T-cell (primary cell): ENCODE measurements at regions not wholly inside any gene's neighbourhood (a gene's known extent, or its start where the extent isn't known, plus 50 kb on each side); places are given as distances from the start of the nearest gene placed in this dataset.
A peak's percentile ranks its signal among the peaks of the same experiment; 100 is the strongest.

Source experiments
- ATAC-seq, 4 experiments: fragments of 200-7000 bp in 3 of 4; fragments of 150-1000 bp in 1 of 4; cut with Tn5 transposase; replicated peaks in 1 of 4; 1 replicate in 3 of 4; 2 replicates in 1 of 4; pipeline ENCODE4 v1.10.0; 2021; ENCODE audit warnings: moderate library complexity in 3 of 4, mild to moderate bottlenecking in 2 of 4, moderate number of reproducible peaks in 1 of 4
- CTCF ChIA-PET, 2 donors: fragments of 300-600 bp; sonication (Branson Sonifier 250); formaldehyde crosslinking; loops; one replicate each; lab custom pipeline; 2022; ENCODE audit warnings: antibody characterized with exemption in 2 of 2; lab: Charles Lee
- POLR2A ChIA-PET, 2 donors: fragments of 300-600 bp; sonication (Branson Sonifier 250); formaldehyde crosslinking; loops; one replicate each; lab custom pipeline; 2022; ENCODE audit warnings: antibody characterized with exemption in 2 of 2; lab: Charles Lee
- DNase-seq, 35 experiments: peaks; one replicate each; pipeline versions ENCODE4 v3.0.0 to v3.0.0-alpha.2; 2013 to 2023
- H3K27ac ChIP-seq: one replicate; pipeline ENCODE4 v1.5.1; 2013; ENCODE audit warnings: low read length
- H3K27me3 ChIP-seq, 2 experiments: replicated peaks in 1 of 2; 1 replicate in 1 of 2; 2 replicates in 1 of 2; pipeline versions ENCODE4 v1.6.1 to v1.7.0; 2013; ENCODE audit warnings: low read length in 1 of 2, mixed read lengths in 1 of 2; ENCODE audit not compliant: control insufficient read depth in 2 of 2, insufficient read depth in 2 of 2; ENCODE audit errors: extremely low read depth in 1 of 2
- H3K36me3 ChIP-seq, 2 donors: 1 replicate in 1 of 2; 2 replicates in 1 of 2; pipeline versions ENCODE4 v1.6.1 to v1.7.0; 2013; ENCODE audit warnings: low read length in 1 of 2; ENCODE audit not compliant: control insufficient read depth in 2 of 2, insufficient read depth in 1 of 2; ENCODE audit errors: extremely low read depth in 1 of 2
- H3K4me1 ChIP-seq, 2 experiments: 1 replicate in 1 of 2; 2 replicates in 1 of 2; pipeline versions ENCODE4 v1.6.1 to v1.7.0; 2013; ENCODE audit warnings: low read length in 2 of 2, mixed read lengths in 1 of 2; ENCODE audit not compliant: insufficient read depth in 2 of 2, control insufficient read depth in 1 of 2; ENCODE audit errors: extremely low read depth in 1 of 2
- H3K4me3 ChIP-seq, 2 donors: 1 replicate in 1 of 2; 2 replicates in 1 of 2; pipeline versions ENCODE4 v1.5.1 to v1.7.0; 2013; ENCODE audit warnings: mild to moderate bottlenecking in 2 of 2, low read length in 1 of 2, moderate library complexity in 1 of 2; ENCODE audit not compliant: control insufficient read depth in 1 of 2; ENCODE audit errors: extremely low read depth in 1 of 2
- H3K9me3 ChIP-seq: 2 replicates; pipeline ENCODE4 v1.7.0; 2013
- H3K27ac Mint-ChIP-seq, 2 donors: one replicate each; pipeline ENCODE4 v1.8.0; 2020 to 2021; ENCODE audit warnings: mild to moderate bottlenecking in 2 of 2, mixed read lengths in 2 of 2
- H3K27me3 Mint-ChIP-seq, 2 donors: one replicate each; pipeline ENCODE4 v1.8.0; 2021 to 2022; ENCODE audit warnings: mixed read lengths in 2 of 2
- H3K36me3 Mint-ChIP-seq: one replicate; pipeline ENCODE4 v1.8.0; 2021; ENCODE audit warnings: mixed read lengths
- H3K4me1 Mint-ChIP-seq, 3 donors: one replicate each; pipeline ENCODE4 v1.8.0; 2020 to 2022; ENCODE audit warnings: mixed read lengths in 3 of 3, mild to moderate bottlenecking in 1 of 3
- H3K4me3 Mint-ChIP-seq, 3 donors: one replicate each; pipeline ENCODE4 v1.8.0; 2020 to 2022; ENCODE audit warnings: mild to moderate bottlenecking in 3 of 3, mixed read lengths in 3 of 3, moderate library complexity in 3 of 3
- H3K9me3 Mint-ChIP-seq, 3 donors: one replicate each; pipeline ENCODE4 v1.8.0; 2020 to 2022; ENCODE audit warnings: mixed read lengths in 3 of 3
- WGBS: methylation state at CpG from one replicate; pipeline ENCODE4 v1.1.5; 2013; ENCODE audit warnings: missing lambda C conversion rate; ENCODE audit not compliant: insufficient coverage; 5-methylcytosine and 5-hydroxymethylcytosine counted together

DNA sequence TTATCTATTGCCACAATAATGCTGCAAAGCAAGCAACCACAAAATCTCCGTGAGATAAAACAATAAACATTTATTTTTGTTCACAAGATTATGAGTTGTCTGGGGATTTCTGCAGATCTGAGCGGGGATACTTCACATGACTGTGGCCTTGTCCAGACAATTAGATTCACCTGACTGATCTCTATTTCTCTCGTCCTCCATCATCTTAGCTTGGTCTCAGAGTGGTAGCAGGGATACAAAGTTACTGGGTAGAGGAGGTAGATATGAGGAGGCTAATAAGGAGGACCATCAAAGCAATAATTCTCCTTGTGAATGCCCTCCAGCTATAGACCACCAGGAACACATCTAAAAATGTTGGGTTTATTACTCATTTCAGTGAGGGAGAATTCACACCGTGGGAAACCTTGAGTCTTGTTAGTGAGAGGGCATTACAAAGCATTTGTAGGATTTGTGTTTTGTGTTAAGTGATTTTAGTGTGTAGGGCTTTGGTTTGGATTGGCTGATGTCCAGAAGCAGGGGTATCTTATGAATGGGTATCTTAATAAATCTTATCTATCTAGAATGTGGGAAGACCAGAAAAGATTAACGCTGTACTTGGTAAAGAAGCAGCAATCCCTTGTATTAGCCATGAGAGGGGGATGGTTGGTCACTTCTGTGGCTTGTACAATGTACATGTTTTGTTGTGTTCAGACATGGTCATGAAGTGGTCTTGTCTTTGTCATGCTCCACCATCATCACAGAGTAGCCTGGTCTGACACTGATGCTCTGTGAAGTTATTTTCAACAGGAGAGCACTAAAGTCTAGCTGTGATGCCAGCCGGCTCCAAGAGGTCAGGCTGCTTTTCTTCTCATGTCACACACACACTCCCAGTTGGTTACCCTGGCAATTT is 287.6 kb upstream of the STT3B start:
- no peak for ATAC-seq
- H3K4me1 ChIP-seq = no peaks in the 10 kb centered on the region
- CTCF ChIA-PET = no interaction called here
- Mint-ChIP-seq H3K4me1 (peaks cover 16 to 31% (median 26%) of the 10 kb centered on the region in 3 donors), H3K4me3 (no peak overlapping the region), H3K27ac (no peak overlapping the region), H3K9me3 (no peaks in the 10 kb centered on the region), H3K36me3 (no peaks in the 10 kb centered on the region), H3K27me3 (no peaks in the 10 kb centered on the region)
- H3K4me3 ChIP-seq = no peak overlapping the region
- POLR2A ChIA-PET = no interaction called here
- no peaks in the 10 kb centered on the region for H3K36me3 ChIP-seq
- no peak overlapping the region for H3K27ac ChIP-seq
- no peak for DNase-seq
- no peaks in the 10 kb centered on the region for H3K27me3 ChIP-seq
- no peaks in the 10 kb centered on the region for H3K9me3 ChIP-seq
- WGBS = no CpG with 5 or more reads among the region's 6 CpGs

- no peak for ATAC-seq
- WGBS = 100% methylated on average over 1 of the region's 2 CpGs
- Mint-ChIP-seq H3K36me3 (no peaks in the 10 kb centered on the region), H3K4me3 (no peak overlapping the region), H3K4me1 (peaks cover 25 to 36% (median 27%) of the 10 kb centered on the region in 3 donors), H3K27ac (no peak overlapping the region), H3K9me3 (no peaks in the 10 kb centered on the region), H3K27me3 (no peaks in the 10 kb centered on the region)
- Histone ChIP-seq H3K27me3 (no peaks in the 10 kb centered on the region), H3K9me3 (no peaks in the 10 kb centered on the region), H3K4me3 (no peak overlapping the region), H3K36me3 (no peaks in the 10 kb centered on the region), H3K4me1 (no peaks in the 10 kb centered on the region), H3K27ac (no peak overlapping the region)
- ChIA-PET POLR2A (interaction anchor here in 1 of 2 donors (0.5 kb wide), 1 partner anchor 276 kb away, joined by 5 read pairs; no protein-coding TSS in a partner anchor), CTCF (no interaction called here)
- no peak for DNase-seq
Observed at GRCh38 chr3:31246293-31247062, 286.2 kb upstream of the STT3B start.

GRCh38 chr3:31247063-31247447 is 285.7 kb upstream of the STT3B start:
- no peaks in the 10 kb centered on the region for H3K36me3 Mint-ChIP-seq
- H3K27ac Mint-ChIP-seq = no peak overlapping the region
- 94% methylated on average over 2 of the region's 2 CpGs for WGBS
- ATAC-seq (no peak), DNase-seq (no peak)
- POLR2A ChIA-PET = interaction anchor here in 1 of 2 donors (0.5 kb wide), 1 partner anchor 276 kb away, joined by 5 read pairs; no protein-coding TSS in a partner anchor
- no peak overlapping the region for H3K4me3 Mint-ChIP-seq
- H3K27ac ChIP-seq = no peak overlapping the region
- no peaks in the 10 kb centered on the region for H3K4me1 ChIP-seq
- H3K27me3 ChIP-seq = no peaks in the 10 kb centered on the region
- no peaks in the 10 kb centered on the region for H3K9me3 ChIP-seq
- H3K36me3 ChIP-seq = no peaks in the 10 kb centered on the region
- H3K4me3 ChIP-seq = no peak overlapping the region
- H3K4me1 Mint-ChIP-seq = peaks cover 22 to 32% (median 25%) of the 10 kb centered on the region in 3 donors
- CTCF ChIA-PET = no interaction called here
- no peaks in the 10 kb centered on the region for H3K27me3 Mint-ChIP-seq
- no peaks in the 10 kb centered on the region for H3K9me3 Mint-ChIP-seq

GRCh38 chr3:31247850-31248562 is 284.7 kb upstream of the STT3B start:
- H3K27me3 Mint-ChIP-seq = no peaks in the 10 kb centered on the region
- H3K9me3 Mint-ChIP-seq = no peaks in the 10 kb centered on the region
- H3K9me3 ChIP-seq = no peaks in the 10 kb centered on the region
- H3K4me1 Mint-ChIP-seq = peaks cover 24 to 31% (median 25%) of the 10 kb centered on the region in 3 donors
- ChIA-PET POLR2A (no interaction called here), CTCF (no interaction called here)
- no peak for DNase-seq
- WGBS = 71% methylated on average over 1 of the region's 5 CpGs
- H3K4me3 ChIP-seq = no peak overlapping the region
- H3K36me3 ChIP-seq = no peaks in the 10 kb centered on the region
- no peaks in the 10 kb centered on the region for H3K36me3 Mint-ChIP-seq
- H3K4me3 Mint-ChIP-seq = no peak overlapping the region
- H3K27me3 ChIP-seq = no peaks in the 10 kb centered on the region
- no peaks in the 10 kb centered on the region for H3K4me1 ChIP-seq
- no peak overlapping the region for H3K27ac ChIP-seq
- H3K27ac Mint-ChIP-seq = no peak overlapping the region
- ATAC-seq = peak in 1 of 4 experiments; percentile 17

DNA sequence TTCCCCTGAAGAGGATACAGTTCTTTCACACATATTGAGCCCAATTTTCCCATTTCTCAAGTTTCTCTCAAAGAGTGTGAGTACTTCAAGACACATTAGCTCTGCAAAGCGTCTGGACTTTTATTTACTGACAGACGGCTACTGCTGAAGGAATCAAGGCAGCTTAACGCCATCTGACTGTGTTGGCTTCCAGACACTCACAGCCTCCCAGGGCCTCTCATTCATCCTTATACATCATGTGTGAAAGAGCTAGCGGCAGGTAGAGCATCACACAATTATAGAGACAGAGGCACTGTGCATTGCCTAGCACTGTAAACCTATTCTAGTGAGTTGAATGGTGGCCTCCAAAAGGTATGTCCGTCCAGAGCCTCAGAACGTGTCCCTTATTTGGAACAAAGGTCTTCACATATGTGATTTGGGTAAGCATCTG is 284.1 kb upstream of the STT3B start:
- no peaks in the 10 kb centered on the region for H3K27me3 Mint-ChIP-seq
- H3K9me3 Mint-ChIP-seq = no peaks in the 10 kb centered on the region
- H3K27ac Mint-ChIP-seq = no peak overlapping the region
- peaks cover 24 to 32% (median 25%) of the 10 kb centered on the region in 3 donors for H3K4me1 Mint-ChIP-seq
- no peaks in the 10 kb centered on the region for H3K4me1 ChIP-seq
- no peak overlapping the region for H3K27ac ChIP-seq
- no peaks in the 10 kb centered on the region for H3K36me3 ChIP-seq
- H3K36me3 Mint-ChIP-seq = no peaks in the 10 kb centered on the region
- H3K9me3 ChIP-seq = no peaks in the 10 kb centered on the region
- no peaks in the 10 kb centered on the region for H3K27me3 ChIP-seq
- H3K4me3 Mint-ChIP-seq = no peak overlapping the region
- CTCF ChIA-PET = no interaction called here
- 75% methylated on average over 4 of the region's 6 CpGs for WGBS
- POLR2A ChIA-PET = no interaction called here
- no peak for ATAC-seq
- no peak overlapping the region for H3K4me3 ChIP-seq
- DNase-seq = no peak

GRCh38 chr3:31249545-31249944 is 283.2 kb upstream of the STT3B start:
- H3K36me3 ChIP-seq = no peaks in the 10 kb centered on the region
- H3K9me3 Mint-ChIP-seq = no peaks in the 10 kb centered on the region
- no peak for ATAC-seq
- no peaks in the 10 kb centered on the region for H3K36me3 Mint-ChIP-seq
- H3K27me3 ChIP-seq = no peaks in the 10 kb centered on the region
- no peak overlapping the region for H3K27ac ChIP-seq
- H3K4me3 ChIP-seq = no peak overlapping the region
- no peak overlapping the region for H3K27ac Mint-ChIP-seq
- no peaks in the 10 kb centered on the region for H3K4me1 ChIP-seq
- H3K9me3 ChIP-seq = no peaks in the 10 kb centered on the region
- ChIA-PET CTCF (no interaction called here), POLR2A (no interaction called here)
- no peak for DNase-seq
- peaks cover 28 to 37% (median 30%) of the 10 kb centered on the region in 3 donors for H3K4me1 Mint-ChIP-seq
- H3K27me3 Mint-ChIP-seq = no peaks in the 10 kb centered on the region
- H3K4me3 Mint-ChIP-seq = no peak overlapping the region
